Natural killer cell (primary cell): ENCODE measurements at regions not wholly inside any gene's neighbourhood (a gene's known extent, or its start where the extent isn't known, plus 50 kb on each side); places are given as distances from the start of the nearest gene placed in this dataset.

ENCODE experiments used
- ATAC-seq, 3 donors: fragments of 150-1000 bp in 2 of 3; fragments of 200-7000 bp in 1 of 3; cut with Tn5 transposase; 1 replicate in 1 of 3; 2 replicates in 2 of 3; pipeline ENCODE4 v1.10.0; 2021; ENCODE audit warnings: mild to moderate bottlenecking in 2 of 3, moderate library complexity in 2 of 3
- DNase-seq, 2 donors: peaks; one replicate each; pipeline versions ENCODE4 v3.0.0 to v3.0.0-alpha.2; 2013 to 2021; ENCODE audit warnings: mixed read lengths in 1 of 2
- H3K27ac ChIP-seq: one replicate; pipeline ENCODE4 v1.5.1; 2013; ENCODE audit warnings: mild to moderate bottlenecking, low read length
- H3K27me3 ChIP-seq: one replicate; pipeline ENCODE4 v1.6.1; 2013; ENCODE audit warnings: low read length; ENCODE audit not compliant: control insufficient read depth, insufficient read depth
- H3K36me3 ChIP-seq: one replicate; pipeline ENCODE4 v1.6.1; 2013; ENCODE audit warnings: low read length; ENCODE audit not compliant: control insufficient read depth, insufficient read depth
- H3K4me1 ChIP-seq: one replicate; pipeline ENCODE4 v1.6.1; 2013; ENCODE audit warnings: low read length; ENCODE audit not compliant: control insufficient read depth, insufficient read depth
- H3K4me3 ChIP-seq: one replicate; pipeline ENCODE4 v1.5.1; 2013; ENCODE audit warnings: low read length
- H3K9me3 ChIP-seq: one replicate; pipeline ENCODE4 v1.6.1; 2013; ENCODE audit warnings: low read length; ENCODE audit not compliant: control insufficient read depth, insufficient read depth
- H3K27ac Mint-ChIP-seq, 2 donors: one replicate each; pipeline ENCODE4 v1.8.0; 2022; ENCODE audit warnings: mild to moderate bottlenecking in 2 of 2, mixed read lengths in 2 of 2, moderate library complexity in 1 of 2
- H3K27me3 Mint-ChIP-seq, 2 donors: one replicate each; pipeline ENCODE4 v1.8.0; 2022; ENCODE audit warnings: low read depth in 2 of 2, mixed read lengths in 2 of 2
- H3K36me3 Mint-ChIP-seq: one replicate; pipeline ENCODE4 v1.8.0; 2022; ENCODE audit warnings: mixed read lengths
- H3K4me1 Mint-ChIP-seq, 2 donors: one replicate each; pipeline ENCODE4 v1.8.0; 2022; ENCODE audit warnings: mixed read lengths in 2 of 2
- H3K4me3 Mint-ChIP-seq: one replicate; pipeline ENCODE4 v1.8.0; 2022; ENCODE audit warnings: mild to moderate bottlenecking, moderate library complexity, mixed read lengths
- H3K9me3 Mint-ChIP-seq, 2 donors: one replicate each; pipeline ENCODE4 v1.8.0; 2022; ENCODE audit warnings: mixed read lengths in 2 of 2
- CTCF ChIP-seq: fragments of 200-600 bp; IDR thresholded peaks from one replicate; pipeline ENCODE4 v1.8.0; 2022; ENCODE audit warnings: antibody characterized with exemption
- WGBS: methylation state at CpG from one replicate; pipeline ENCODE4 v1.1.7; 2013; ENCODE audit warnings: missing lambda C conversion rate; ENCODE audit not compliant: insufficient coverage; 5-methylcytosine and 5-hydroxymethylcytosine counted together
- intact Hi-C: fragments of 100-400 bp; cut with micrococcal nuclease; formaldehyde crosslinking; loops from one replicate; pipeline ENCODE4 v1.14.2; 2022

GRCh38 chr15:95175914-95176658 is 944.7 kb downstream of the MCTP2 start:
- no peak for DNase-seq
- TF ChIP-seq CTCF, result no peak
- Mint-ChIP-seq H3K36me3 (no peaks in the 10 kb centered on the region), H3K4me1 (no peaks in the 10 kb centered on the region), H3K27ac (no peak overlapping the region), H3K4me3 (no peak overlapping the region), H3K27me3 (peaks cover 5 to 7% of the 10 kb centered on the region in 2 donors), H3K9me3 (peaks cover 3 to 7% of the 10 kb centered on the region in 2 donors)
- 47% methylated on average over 3 of the region's 3 CpGs for WGBS
- no peak for ATAC-seq
- Histone ChIP-seq H3K27me3 (no peaks in the 10 kb centered on the region), H3K36me3 (no peaks in the 10 kb centered on the region), H3K9me3 (no peaks in the 10 kb centered on the region), H3K27ac (no peak overlapping the region), H3K4me3 (no peak overlapping the region), H3K4me1 (no peaks in the 10 kb centered on the region)
- intact Hi-C loops, result no loop called here

GRCh38 chr15:95176794-95177577 is 945.6 kb downstream of the MCTP2 start:
- ATAC-seq (no peak), DNase-seq (no peak)
- no peak overlapping the region for H3K27ac Mint-ChIP-seq
- no peak overlapping the region for H3K4me3 Mint-ChIP-seq
- no peak overlapping the region for H3K4me3 ChIP-seq
- H3K27me3 ChIP-seq, result no peaks in the 10 kb centered on the region
- H3K27me3 Mint-ChIP-seq, result peaks cover 0 to 5% of the 10 kb centered on the region in 2 donors
- H3K4me1 ChIP-seq, result no peaks in the 10 kb centered on the region
- no peaks in the 10 kb centered on the region for H3K4me1 Mint-ChIP-seq
- 58% methylated on average over 2 of the region's 6 CpGs for WGBS
- H3K36me3 Mint-ChIP-seq, result no peaks in the 10 kb centered on the region
- H3K9me3 Mint-ChIP-seq, result peaks cover 4 to 7% of the 10 kb centered on the region in 2 donors
- no peaks in the 10 kb centered on the region for H3K36me3 ChIP-seq
- intact Hi-C loops, result no loop called here
- H3K9me3 ChIP-seq, result no peaks in the 10 kb centered on the region
- no peak for TF ChIP-seq CTCF
- no peak overlapping the region for H3K27ac ChIP-seq

GRCh38 chr15:95180530-95180929 is 949.2 kb downstream of the MCTP2 start:
- Mint-ChIP-seq H3K36me3 (no peaks in the 10 kb centered on the region), H3K4me3 (no peak overlapping the region), H3K9me3 (peaks cover 4 to 7% of the 10 kb centered on the region in 2 donors), H3K27me3 (no peaks in the 10 kb centered on the region), H3K4me1 (no peaks in the 10 kb centered on the region), H3K27ac (no peak overlapping the region)
- no peak for ATAC-seq
- intact Hi-C loops, result no loop called here
- no peaks in the 10 kb centered on the region for H3K9me3 ChIP-seq
- H3K36me3 ChIP-seq, result no peaks in the 10 kb centered on the region
- TF ChIP-seq CTCF, result no peak
- DNase-seq, result no peak
- no peaks in the 10 kb centered on the region for H3K4me1 ChIP-seq
- no peaks in the 10 kb centered on the region for H3K27me3 ChIP-seq
- no peak overlapping the region for H3K4me3 ChIP-seq
- H3K27ac ChIP-seq, result no peak overlapping the region
